ENCODE measurements at regions not wholly inside any gene's neighbourhood (a gene's known extent, or its start where the extent isn't known, plus 50 kb on each side); places are given as distances from the start of the nearest gene placed in this dataset.

DNA sequence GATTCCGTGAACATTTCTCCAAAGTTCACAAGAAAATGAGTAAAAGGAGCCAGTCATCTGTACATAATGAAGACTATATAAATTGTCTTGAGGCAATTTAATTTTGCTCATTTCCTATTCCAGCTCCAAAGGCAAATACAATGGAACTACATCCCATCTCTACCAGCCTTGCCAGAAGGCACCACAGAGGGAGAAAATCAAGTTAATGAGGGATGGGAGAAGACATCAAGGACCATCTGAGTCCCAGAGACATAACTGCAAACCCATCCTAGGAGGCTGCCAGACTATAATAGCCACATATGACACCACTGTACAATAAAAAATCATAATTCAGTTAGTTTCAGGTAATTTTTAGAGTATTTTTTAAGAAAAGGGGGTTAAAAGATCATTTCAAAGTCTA is 136.3 kb upstream of the RGMB start:
- H3K4me1 ChIP-seq (ENCODE audit: control insufficient read depth in 5 of 5, insufficient read depth in 5 of 5, low read length in 5 of 5) = peaks cover 0 to 3% (median 0%) of the 10 kb centered on the region in 5 donors
- H3K9ac ChIP-seq (ENCODE audit: insufficient read depth in 1 of 2, low read length in 2 of 2) = no peak overlapping the region
- DNase-seq (no peak), ATAC-seq (ENCODE audit: insufficient read depth, low FRiP score) (no peak)
- H3K36me3 ChIP-seq (ENCODE audit: control insufficient read depth in 4 of 4, insufficient read depth in 4 of 4, low read length in 4 of 4) = no peaks in the 10 kb centered on the region
- 92 to 95% methylated on average over 1 of the region's 1 CpG for WGBS, 2 donors
- H3K27ac ChIP-seq (ENCODE audit: low read depth in 1 of 2, low read length in 1 of 2) = no peak overlapping the region
- no peaks in the 10 kb centered on the region for H3K9me3 ChIP-seq (ENCODE audit: control insufficient read depth in 4 of 4, insufficient read depth in 3 of 4, low read length in 3 of 4)
- H3K27me3 ChIP-seq (ENCODE audit: control insufficient read depth in 3 of 3, insufficient read depth in 3 of 3, low read length in 2 of 3) = no peaks in the 10 kb centered on the region
- TF ChIP-seq CTCF (IDR thresholded peaks at IDR 0.05; ENCODE audit: control extremely low read depth, extremely low read depth) = no peak
- H3K4me3 ChIP-seq = no peak overlapping the region

DNA sequence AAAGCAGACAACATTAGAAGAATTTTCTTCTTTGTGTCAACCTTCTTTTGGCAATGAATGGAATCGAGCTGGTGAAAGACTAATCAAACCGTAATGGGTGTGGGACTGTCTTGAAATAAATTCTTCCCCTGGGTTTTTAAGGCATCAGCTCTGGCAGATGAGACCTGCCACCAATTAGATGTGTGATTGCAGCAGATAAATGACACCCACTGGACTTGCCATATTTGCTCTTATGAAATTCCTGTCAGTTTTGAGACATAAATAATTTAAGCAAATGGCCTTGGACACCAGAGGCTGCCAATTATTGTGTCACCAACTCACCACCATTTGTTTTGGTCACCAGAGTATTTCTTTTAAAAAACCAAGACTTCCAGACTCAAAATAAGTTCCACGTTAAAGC is 135.9 kb upstream of the RGMB start:
- DNase-seq (no peak), ATAC-seq (ENCODE audit: insufficient read depth, low FRiP score) (no peak)
- no peak overlapping the region for H3K27ac ChIP-seq (ENCODE audit: low read depth in 1 of 2, low read length in 1 of 2)
- no peaks in the 10 kb centered on the region for H3K27me3 ChIP-seq (ENCODE audit: control insufficient read depth in 3 of 3, insufficient read depth in 3 of 3, low read length in 2 of 3)
- no peaks in the 10 kb centered on the region for H3K36me3 ChIP-seq (ENCODE audit: control insufficient read depth in 4 of 4, insufficient read depth in 4 of 4, low read length in 4 of 4)
- no peak overlapping the region for H3K4me3 ChIP-seq
- no peak overlapping the region for H3K9ac ChIP-seq (ENCODE audit: insufficient read depth in 1 of 2, low read length in 2 of 2)
- WGBS, 2 donors = 83 to 85% methylated on average over 3 of the region's 3 CpGs
- peaks cover 0 to 3% (median 0%) of the 10 kb centered on the region in 5 donors for H3K4me1 ChIP-seq (ENCODE audit: control insufficient read depth in 5 of 5, insufficient read depth in 5 of 5, low read length in 5 of 5)
- H3K9me3 ChIP-seq (ENCODE audit: control insufficient read depth in 4 of 4, insufficient read depth in 3 of 4, low read length in 3 of 4) = no peaks in the 10 kb centered on the region
- no peak for TF ChIP-seq CTCF (IDR thresholded peaks at IDR 0.05; ENCODE audit: control extremely low read depth, extremely low read depth)

- 80 to 83% methylated on average over 2 of the region's 2 CpGs for WGBS, 2 donors
- TF ChIP-seq CTCF (IDR thresholded peaks at IDR 0.05; ENCODE audit: control extremely low read depth, extremely low read depth) = no peak
- H3K4me3 ChIP-seq = no peak overlapping the region
Measured at GRCh38 chr5:98638111-98638510, 135.4 kb upstream of the RGMB start.

GRCh38 chr5:98638701-98639100 is 134.8 kb upstream of the RGMB start:
- H3K4me1 ChIP-seq (ENCODE audit: control insufficient read depth in 5 of 5, insufficient read depth in 5 of 5, low read length in 5 of 5) = peaks cover 0 to 3% (median 0%) of the 10 kb centered on the region in 5 donors
- no peaks in the 10 kb centered on the region for H3K36me3 ChIP-seq (ENCODE audit: control insufficient read depth in 4 of 4, insufficient read depth in 4 of 4, low read length in 4 of 4)
- no peaks in the 10 kb centered on the region for H3K9me3 ChIP-seq (ENCODE audit: control insufficient read depth in 4 of 4, insufficient read depth in 3 of 4, low read length in 3 of 4)
- no peaks in the 10 kb centered on the region for H3K27me3 ChIP-seq (ENCODE audit: control insufficient read depth in 3 of 3, insufficient read depth in 3 of 3, low read length in 2 of 3)
- 74 to 80% methylated on average over 1 of the region's 1 CpG for WGBS, 2 donors
- peak; percentile 19 for ATAC-seq (ENCODE audit: insufficient read depth, low FRiP score)
- peak in 2 of 3 donors; percentile 16 to 40 for DNase-seq
- no peak overlapping the region for H3K9ac ChIP-seq (ENCODE audit: insufficient read depth in 1 of 2, low read length in 2 of 2)
- TF ChIP-seq CTCF (IDR thresholded peaks at IDR 0.05; ENCODE audit: control extremely low read depth, extremely low read depth) = no peak
- H3K4me3 ChIP-seq = no peak overlapping the region
- no peak overlapping the region for H3K27ac ChIP-seq (ENCODE audit: low read depth in 1 of 2, low read length in 1 of 2)

More at GRCh38 chr5:98638111-98638510, 135.4 kb upstream of the RGMB start:
- Histone ChIP-seq H3K27me3 (ENCODE audit: control insufficient read depth in 3 of 3, insufficient read depth in 3 of 3, low read length in 2 of 3) (no peaks in the 10 kb centered on the region), H3K27ac (ENCODE audit: low read depth in 1 of 2, low read length in 1 of 2) (no peak overlapping the region), H3K9me3 (ENCODE audit: control insufficient read depth in 4 of 4, insufficient read depth in 3 of 4, low read length in 3 of 4) (no peaks in the 10 kb centered on the region), H3K36me3 (ENCODE audit: control insufficient read depth in 4 of 4, insufficient read depth in 4 of 4, low read length in 4 of 4) (no peaks in the 10 kb centered on the region), H3K9ac (ENCODE audit: insufficient read depth in 1 of 2, low read length in 2 of 2) (no peak overlapping the region), H3K4me1 (ENCODE audit: control insufficient read depth in 5 of 5, insufficient read depth in 5 of 5, low read length in 5 of 5) (peaks cover 0 to 3% (median 0%) of the 10 kb centered on the region in 5 donors)
- ATAC-seq (ENCODE audit: insufficient read depth, low FRiP score) (no peak), DNase-seq (no peak)

Measured in lung (tissue), 11 donors.